Nephron progenitor cell (in vitro differentiated cells): ENCODE measurements at regions not wholly inside any gene's neighbourhood (a gene's known extent, or its start where the extent isn't known, plus 50 kb on each side); places are given as distances from the start of the nearest gene placed in this dataset.
"Not testable (repeated sequence)": the region's sequence is repeated elsewhere in the genome, so short reads cannot be mapped to it uniquely, and the experiment has no call there.

Experiments used
- DNase-seq: peaks from one replicate; pipeline ENCODE4 v3.0.0; 2021
- H3K27ac Mint-ChIP-seq: 2 replicates; pipeline ENCODE4 v1.8.0; 2021; ENCODE audit warnings: mild to moderate bottlenecking, moderate library complexity, mixed read lengths
- H3K27me3 Mint-ChIP-seq: 2 replicates; pipeline ENCODE4 v1.8.0; 2021; ENCODE audit warnings: mild to moderate bottlenecking, low read depth, mixed read lengths; ENCODE audit not compliant: poor library complexity
- H3K36me3 Mint-ChIP-seq: 2 replicates; pipeline ENCODE4 v1.8.0; 2021; ENCODE audit warnings: low read depth, mixed read lengths
- H3K4me1 Mint-ChIP-seq: 2 replicates; pipeline ENCODE4 v1.8.0; 2021; ENCODE audit warnings: mixed read lengths
- H3K4me3 Mint-ChIP-seq: 2 replicates; pipeline ENCODE4 v1.8.0; 2021; ENCODE audit warnings: mild to moderate bottlenecking, moderate library complexity, mixed read lengths
- H3K9me3 Mint-ChIP-seq: 2 replicates; pipeline ENCODE4 v1.8.0; 2021; ENCODE audit warnings: mild to moderate bottlenecking, moderate library complexity, mixed read lengths

DNA sequence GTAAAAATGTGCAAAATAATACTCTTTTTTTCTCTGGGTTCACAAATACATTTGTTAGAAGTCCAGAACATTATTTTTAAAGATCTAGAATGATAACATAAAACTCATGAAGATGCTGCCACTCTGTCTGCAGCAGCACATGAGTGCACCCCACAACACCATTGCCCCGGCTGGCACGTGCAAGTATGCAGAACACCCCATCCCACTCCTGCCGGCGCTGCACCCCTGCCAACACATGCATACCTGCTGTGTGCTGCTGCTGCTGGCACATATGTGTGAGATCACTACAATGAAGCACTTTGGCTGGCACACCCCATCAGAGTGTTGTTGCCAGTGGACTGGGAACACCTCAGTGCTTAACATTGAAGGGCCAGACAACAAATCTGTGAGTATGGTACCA is 129.1 kb downstream of the CCT8L2 start:
- not testable (repeated sequence) for H3K27me3 Mint-ChIP-seq, DNase-seq, H3K4me1 Mint-ChIP-seq, H3K4me3 Mint-ChIP-seq, H3K36me3 Mint-ChIP-seq, H3K27ac Mint-ChIP-seq
- H3K9me3 Mint-ChIP-seq = peaks cover 63% of the 10 kb centered on the region

DNA sequence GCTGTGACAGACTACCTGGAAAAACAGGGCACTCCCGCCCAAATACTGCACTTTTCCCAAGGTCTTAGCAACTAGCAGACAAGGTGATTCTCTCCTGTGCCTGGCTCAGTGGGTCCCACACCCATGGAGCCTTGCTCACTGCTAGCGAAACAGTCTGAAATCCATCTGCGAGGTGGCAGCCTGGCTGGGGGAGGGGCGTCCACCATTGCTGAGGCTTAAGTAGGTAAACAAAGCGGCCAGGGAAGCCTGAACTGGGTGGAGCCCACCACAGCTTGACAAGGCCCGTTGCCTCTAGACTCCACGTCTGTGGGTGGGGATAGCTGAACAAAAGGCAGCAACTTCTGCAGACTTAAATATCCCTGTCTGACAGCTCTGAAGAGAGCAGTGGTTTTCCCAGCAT is 145.2 kb downstream of the CCT8L2 start:
- not testable (repeated sequence) for H3K27ac Mint-ChIP-seq, H3K4me3 Mint-ChIP-seq, H3K27me3 Mint-ChIP-seq, H3K4me1 Mint-ChIP-seq, H3K36me3 Mint-ChIP-seq, DNase-seq
- H3K9me3 Mint-ChIP-seq = peaks cover 65% of the 10 kb centered on the region

DNA sequence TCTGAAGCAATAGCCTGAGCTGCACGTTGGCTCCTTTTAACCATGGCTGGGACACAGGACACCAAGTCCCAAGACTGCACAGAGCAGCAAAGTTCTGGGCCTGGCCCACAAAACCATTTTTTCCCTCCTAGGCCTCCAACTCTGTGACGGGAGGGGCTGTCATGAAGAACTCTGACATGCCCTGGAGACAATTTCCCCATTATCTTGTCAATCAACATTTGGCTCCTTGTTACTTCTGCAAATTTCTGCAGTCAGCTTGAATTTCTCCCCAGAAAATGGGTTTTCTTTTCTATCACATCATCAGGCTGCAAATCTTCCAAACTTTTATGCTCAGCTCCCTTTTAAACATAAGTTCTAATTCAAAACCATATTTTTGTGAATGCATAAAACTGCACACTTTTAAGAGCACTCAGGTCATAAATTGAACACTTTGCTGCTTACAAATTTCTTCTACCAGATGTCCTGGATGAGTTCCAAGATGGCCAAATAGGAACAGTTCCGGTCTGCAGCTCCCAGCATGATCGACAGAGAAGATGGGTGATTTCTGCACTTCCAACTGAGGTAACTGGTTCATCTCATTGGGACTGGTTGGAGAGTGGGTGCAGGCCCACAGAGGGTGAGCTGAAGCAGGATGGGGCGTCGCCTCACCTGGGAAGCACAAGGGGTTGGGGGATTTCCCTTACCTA is 145.7 kb downstream of the CCT8L2 start:
- not testable (repeated sequence) for H3K4me3 Mint-ChIP-seq, H3K27me3 Mint-ChIP-seq, H3K27ac Mint-ChIP-seq, H3K36me3 Mint-ChIP-seq, H3K4me1 Mint-ChIP-seq, DNase-seq
- H3K9me3 Mint-ChIP-seq = peaks cover 65% of the 10 kb centered on the region

DNA sequence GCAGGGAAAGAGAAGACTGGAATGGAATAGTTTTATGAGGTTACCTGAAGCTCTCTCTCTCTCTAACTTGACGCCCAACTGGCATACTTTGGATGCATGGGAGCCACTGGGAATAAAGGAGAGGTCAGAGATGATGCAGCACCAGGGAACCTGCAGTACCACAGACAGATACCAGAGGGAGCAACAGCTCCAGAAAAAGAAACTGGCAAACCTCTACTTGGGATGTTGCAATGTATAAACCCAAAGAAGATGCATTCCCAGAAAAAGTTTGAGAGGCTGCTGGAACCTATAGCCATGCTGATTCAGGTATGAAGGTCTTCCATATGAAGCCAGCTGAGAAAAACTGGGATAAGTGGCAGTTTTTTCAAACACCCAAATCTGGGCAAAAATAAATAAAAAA is 151.6 kb downstream of the CCT8L2 start:
- not testable (repeated sequence) for H3K4me3 Mint-ChIP-seq, H3K27me3 Mint-ChIP-seq, H3K4me1 Mint-ChIP-seq, DNase-seq, H3K27ac Mint-ChIP-seq, H3K36me3 Mint-ChIP-seq
- H3K9me3 Mint-ChIP-seq = peaks cover 45% of the 10 kb centered on the region

DNA sequence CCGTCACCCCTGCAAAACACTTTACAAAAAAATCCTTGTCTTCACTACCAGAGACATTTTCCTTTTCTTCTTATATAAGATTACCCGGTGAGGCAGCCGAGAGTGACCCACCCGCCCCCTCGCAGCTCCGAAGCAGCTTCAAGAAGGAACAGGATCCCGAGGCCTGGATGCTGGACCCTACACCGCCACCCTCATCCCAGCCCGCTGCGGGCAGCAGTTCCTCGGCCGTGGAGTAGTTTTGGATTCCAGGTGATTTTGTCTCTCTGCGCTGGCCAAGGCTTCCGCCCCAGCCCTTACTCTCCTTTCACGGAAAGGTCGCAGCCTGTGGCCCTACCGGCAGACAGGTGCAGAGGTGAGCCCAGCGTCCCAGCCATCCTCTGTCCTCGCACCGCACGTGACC is 169.1 kb downstream of the CCT8L2 start:
- not testable (repeated sequence) for DNase-seq, H3K36me3 Mint-ChIP-seq, H3K4me3 Mint-ChIP-seq, H3K27ac Mint-ChIP-seq, H3K4me1 Mint-ChIP-seq, H3K27me3 Mint-ChIP-seq
- peaks cover 48% of the 10 kb centered on the region for H3K9me3 Mint-ChIP-seq

DNA sequence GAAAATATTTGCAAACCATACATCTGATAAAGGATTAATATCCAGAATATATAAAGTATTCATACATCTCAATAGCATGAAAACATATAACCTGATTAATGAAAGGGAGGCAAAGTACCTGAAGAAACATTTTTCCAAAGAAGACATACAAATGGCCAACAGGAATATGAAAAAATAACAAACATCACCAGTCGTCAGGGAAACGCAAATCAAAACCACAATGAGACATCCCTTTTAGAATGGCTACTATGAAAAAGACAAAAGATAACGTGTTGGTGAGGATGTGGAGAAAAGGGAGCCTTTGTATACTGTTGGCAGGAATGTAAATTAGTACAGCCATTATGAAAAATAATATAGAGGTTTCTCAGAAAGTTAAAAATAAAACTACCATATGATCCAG is 175.1 kb downstream of the CCT8L2 start:
- not testable (repeated sequence) for H3K4me3 Mint-ChIP-seq, H3K36me3 Mint-ChIP-seq, H3K27me3 Mint-ChIP-seq, DNase-seq, H3K4me1 Mint-ChIP-seq, H3K27ac Mint-ChIP-seq
- H3K9me3 Mint-ChIP-seq = peaks cover 59% of the 10 kb centered on the region

DNA sequence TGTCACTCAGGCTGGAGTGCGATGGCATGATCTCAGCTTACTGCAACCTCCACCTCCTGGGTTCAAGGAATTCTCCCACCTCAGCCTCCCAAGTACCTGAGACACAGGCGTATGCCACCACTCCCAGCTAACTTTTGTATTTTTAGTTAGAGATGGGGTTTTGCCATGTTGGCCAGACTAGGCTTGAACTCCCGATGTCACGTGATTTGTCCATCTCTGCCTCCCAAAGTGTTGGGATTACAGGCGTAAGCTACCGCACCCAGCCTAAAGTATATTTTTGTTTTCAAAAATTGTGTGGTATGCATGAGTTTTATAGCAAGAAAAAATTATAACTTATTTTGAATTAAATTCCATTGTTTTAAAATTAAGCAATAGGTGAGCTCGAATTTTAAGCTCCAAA is 188.0 kb downstream of the CCT8L2 start:
- H3K9me3 Mint-ChIP-seq = peaks cover 69% of the 10 kb centered on the region
- not testable (repeated sequence) for H3K4me1 Mint-ChIP-seq, H3K27me3 Mint-ChIP-seq, DNase-seq, H3K36me3 Mint-ChIP-seq, H3K27ac Mint-ChIP-seq, H3K4me3 Mint-ChIP-seq

DNA sequence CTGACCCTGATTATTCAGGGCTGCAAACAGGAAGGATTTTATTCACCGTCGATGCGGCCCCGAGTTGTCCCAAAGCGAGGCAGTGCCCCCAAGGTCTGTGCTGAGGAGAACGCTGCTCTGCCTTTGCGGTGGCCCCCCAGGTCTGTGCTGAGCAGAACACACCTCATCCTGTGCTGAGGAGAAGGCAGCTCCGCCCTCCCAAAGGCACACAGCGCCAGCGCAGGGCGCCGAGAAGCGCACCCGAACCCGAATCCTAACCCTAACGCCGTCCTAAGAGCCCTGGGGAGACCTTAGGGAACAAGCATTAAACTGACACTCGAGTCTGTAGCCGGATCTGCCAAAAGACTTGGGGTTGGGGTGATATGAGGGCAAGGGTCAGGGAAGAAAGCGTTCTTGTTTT is 188.9 kb downstream of the CCT8L2 start:
- H3K27me3 Mint-ChIP-seq, DNase-seq, H3K27ac Mint-ChIP-seq, H3K36me3 Mint-ChIP-seq, H3K4me1 Mint-ChIP-seq, H3K4me3 Mint-ChIP-seq: not testable (repeated sequence)
- peaks cover 72% of the 10 kb centered on the region for H3K9me3 Mint-ChIP-seq

DNA sequence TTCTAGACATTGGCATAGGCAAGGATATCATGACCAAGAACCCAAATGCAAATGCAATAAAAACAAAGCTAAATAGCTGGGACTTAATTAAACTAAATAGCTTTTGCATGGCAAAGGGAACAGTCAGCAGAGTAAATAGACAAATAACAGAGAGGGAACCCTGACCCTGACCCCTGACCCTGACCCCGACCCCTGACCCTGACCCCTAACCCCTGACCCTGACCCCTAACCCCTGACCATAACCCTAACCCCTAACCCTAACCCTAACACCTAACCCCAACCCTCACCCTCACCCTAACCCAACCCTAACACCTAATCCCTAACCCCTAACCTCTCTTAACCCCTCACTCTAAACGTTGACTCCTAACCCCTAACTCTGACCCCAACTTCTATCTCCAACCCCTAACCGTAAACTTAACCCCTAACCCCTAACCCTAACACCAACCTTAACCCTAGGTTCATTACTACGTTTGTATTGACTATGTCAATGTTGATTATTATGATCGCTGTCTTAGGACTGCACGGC is 189.7 kb downstream of the CCT8L2 start:
- H3K4me3 Mint-ChIP-seq, H3K4me1 Mint-ChIP-seq, H3K36me3 Mint-ChIP-seq, H3K27me3 Mint-ChIP-seq, H3K27ac Mint-ChIP-seq, DNase-seq: not testable (repeated sequence)
- H3K9me3 Mint-ChIP-seq = peaks cover 74% of the 10 kb centered on the region

DNA sequence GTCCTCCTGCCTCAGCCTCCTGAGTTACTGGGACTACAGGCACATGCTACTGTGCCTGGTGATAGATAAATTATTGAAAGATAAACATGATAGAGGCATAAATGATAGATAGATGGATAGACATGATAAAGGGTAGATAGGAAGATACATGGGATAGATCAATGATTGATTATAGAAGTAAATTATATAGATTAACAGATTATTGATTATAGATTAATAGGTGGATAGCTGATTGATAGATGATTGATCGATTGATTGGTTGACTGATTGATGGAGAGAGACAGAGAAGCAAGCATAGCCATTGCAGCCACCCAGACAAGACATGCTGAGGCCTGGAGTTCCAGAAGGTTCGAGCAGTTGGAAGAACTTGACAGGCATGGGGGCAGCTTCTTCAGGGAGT is 199.1 kb downstream of the CCT8L2 start:
- H3K27me3 Mint-ChIP-seq, H3K36me3 Mint-ChIP-seq, H3K4me3 Mint-ChIP-seq, H3K4me1 Mint-ChIP-seq, DNase-seq, H3K27ac Mint-ChIP-seq: not testable (repeated sequence)
- H3K9me3 Mint-ChIP-seq = peaks cover 70% of the 10 kb centered on the region

DNA sequence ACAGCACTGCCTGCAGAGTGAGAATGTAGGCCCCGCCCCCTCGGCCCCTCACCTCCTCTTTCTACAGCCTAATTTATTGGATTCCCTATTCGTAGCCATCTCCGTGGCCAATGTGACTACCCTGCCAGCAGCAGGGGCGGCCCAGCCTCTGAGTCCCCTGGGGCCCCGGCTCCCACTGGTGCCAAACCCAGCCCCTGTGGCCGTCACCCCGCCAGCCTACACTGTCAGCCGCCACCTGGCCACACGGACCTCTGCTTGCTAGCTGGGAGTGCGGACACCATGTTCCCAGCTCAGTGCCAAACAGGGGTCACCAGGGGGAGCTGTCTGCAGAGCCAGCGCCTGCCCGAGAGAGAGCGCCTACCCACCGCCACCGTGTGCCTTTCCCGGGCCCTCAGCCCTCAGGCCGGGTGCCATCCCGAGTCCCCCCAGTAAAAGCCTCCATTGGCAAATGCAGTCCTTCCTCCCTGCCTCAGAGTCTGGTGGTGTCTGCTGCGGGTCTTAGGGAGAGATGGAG is 201.1 kb downstream of the CCT8L2 start:
- H3K27ac Mint-ChIP-seq, H3K4me3 Mint-ChIP-seq, H3K27me3 Mint-ChIP-seq, H3K36me3 Mint-ChIP-seq, DNase-seq, H3K4me1 Mint-ChIP-seq: not testable (repeated sequence)
- peaks cover 65% of the 10 kb centered on the region for H3K9me3 Mint-ChIP-seq

DNA sequence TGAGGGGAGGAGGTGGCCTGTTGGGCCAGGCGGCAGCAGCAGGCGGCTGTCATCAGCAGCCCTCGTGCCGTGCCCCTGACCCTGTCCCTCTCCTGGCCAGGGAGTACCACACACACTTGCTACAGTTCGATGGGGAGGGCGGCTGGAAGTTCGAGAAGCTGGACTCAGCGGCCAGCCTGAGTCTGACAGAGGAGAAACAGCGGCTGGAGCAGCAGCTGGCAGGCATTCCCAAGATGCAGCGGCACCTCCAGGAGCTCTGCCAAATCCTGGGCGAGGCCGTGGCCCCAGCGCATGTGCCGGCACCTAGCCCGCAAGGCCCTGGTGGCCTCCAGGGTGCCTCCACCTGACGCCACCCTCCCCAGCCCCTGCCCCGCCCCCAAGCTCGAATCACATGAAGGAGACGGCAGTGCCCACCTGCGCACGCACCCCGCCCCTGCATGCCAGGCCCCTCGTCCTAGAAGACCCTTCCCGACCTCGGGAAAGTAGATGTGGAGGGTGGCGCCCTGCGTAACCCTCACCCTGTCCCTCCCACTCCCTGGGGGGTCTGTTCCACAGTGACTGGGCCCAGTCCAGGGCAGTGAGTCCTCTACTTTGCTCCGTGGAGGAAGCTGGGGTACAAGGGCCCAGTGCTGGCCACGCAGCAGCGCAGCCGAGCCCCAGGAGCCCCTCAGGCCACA is 201.9 kb downstream of the CCT8L2 start:
- H3K4me1 Mint-ChIP-seq, H3K4me3 Mint-ChIP-seq, H3K36me3 Mint-ChIP-seq, H3K27me3 Mint-ChIP-seq, DNase-seq, H3K27ac Mint-ChIP-seq: not testable (repeated sequence)
- H3K9me3 Mint-ChIP-seq = peaks cover 68% of the 10 kb centered on the region

DNA sequence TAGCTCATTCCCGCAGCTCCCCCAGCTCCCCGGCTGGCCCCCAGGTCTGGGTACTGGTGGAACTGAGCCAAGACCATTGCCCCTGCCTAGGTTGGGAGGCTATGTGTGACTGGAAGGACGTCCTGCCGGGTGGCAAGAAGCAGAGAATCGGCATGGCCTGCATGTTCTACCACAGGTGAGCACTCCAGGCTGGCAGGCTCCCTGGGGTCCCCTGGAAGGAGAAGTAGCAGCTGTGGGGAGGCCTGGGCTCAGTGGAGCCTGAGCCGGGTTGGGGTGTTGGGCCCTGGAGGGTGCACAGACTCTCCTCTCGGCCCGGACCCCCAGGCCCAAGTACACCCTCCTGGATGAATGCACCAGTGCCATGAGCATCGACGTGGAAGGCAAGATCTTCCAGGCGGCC is 202.6 kb downstream of the CCT8L2 start:
- H3K27ac Mint-ChIP-seq, DNase-seq, H3K36me3 Mint-ChIP-seq, H3K4me3 Mint-ChIP-seq, H3K4me1 Mint-ChIP-seq, H3K27me3 Mint-ChIP-seq: not testable (repeated sequence)
- peaks cover 68% of the 10 kb centered on the region for H3K9me3 Mint-ChIP-seq

DNA sequence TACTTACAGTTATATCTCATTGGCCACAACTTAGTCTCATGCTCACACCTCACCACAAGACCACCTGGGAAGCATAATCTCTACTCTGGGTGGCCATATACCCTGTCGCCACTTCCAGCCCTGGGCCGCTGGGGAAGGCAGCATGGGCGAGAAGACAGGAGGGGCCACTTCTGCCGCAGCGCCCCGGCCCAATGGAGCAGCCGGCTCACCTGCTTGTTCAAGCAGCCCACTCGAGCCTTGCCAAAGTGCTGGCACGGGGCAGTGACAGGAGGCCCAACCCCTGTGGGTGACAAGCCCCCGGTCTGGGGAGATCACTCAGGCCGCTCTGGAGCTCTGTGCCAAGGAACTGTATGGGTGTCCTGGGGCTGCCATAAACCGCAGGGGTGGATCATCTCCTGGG is 203.4 kb downstream of the CCT8L2 start:
- H3K27me3 Mint-ChIP-seq, H3K27ac Mint-ChIP-seq, H3K36me3 Mint-ChIP-seq, H3K4me1 Mint-ChIP-seq, DNase-seq, H3K4me3 Mint-ChIP-seq: not testable (repeated sequence)
- H3K9me3 Mint-ChIP-seq = peaks cover 63% of the 10 kb centered on the region

DNA sequence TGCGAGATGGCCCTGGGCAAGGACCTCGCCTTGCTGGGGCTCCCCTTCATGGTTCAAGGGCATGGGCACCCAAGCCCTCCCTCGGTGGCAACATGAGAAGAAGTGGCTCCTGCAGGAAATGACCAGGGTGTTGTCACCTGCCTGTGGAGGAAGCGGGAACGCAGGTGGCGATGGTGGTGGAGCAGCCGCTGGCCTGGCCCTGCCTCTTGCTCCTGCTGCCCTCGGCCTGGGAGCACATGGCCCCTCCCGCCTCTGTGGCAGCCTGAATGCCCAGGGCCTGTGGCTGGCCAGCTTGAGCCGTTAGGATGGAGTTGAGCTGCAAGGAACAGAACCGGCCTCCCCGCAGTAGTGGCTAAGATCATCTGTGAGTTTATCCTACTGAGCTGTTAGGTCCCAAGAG is 204.0 kb downstream of the CCT8L2 start:
- H3K9me3 Mint-ChIP-seq = peaks cover 57% of the 10 kb centered on the region
- DNase-seq, H3K4me3 Mint-ChIP-seq, H3K27ac Mint-ChIP-seq, H3K36me3 Mint-ChIP-seq, H3K27me3 Mint-ChIP-seq, H3K4me1 Mint-ChIP-seq: not testable (repeated sequence)
